SW480 (cell line): ENCODE measurements at regions not wholly inside any gene's neighbourhood (a gene's known extent, or its start where the extent isn't known, plus 50 kb on each side); places are given as distances from the start of the nearest gene placed in this dataset.
"Not testable (repeated sequence)": the region's sequence is repeated elsewhere in the genome, so short reads cannot be mapped to it uniquely, and the experiment has no call there.

Source experiments
- DNase-seq: peaks from one replicate; pipeline ENCODE4 v3.0.0-alpha.2; 2016; ENCODE audit warnings: low spot score

DNA sequence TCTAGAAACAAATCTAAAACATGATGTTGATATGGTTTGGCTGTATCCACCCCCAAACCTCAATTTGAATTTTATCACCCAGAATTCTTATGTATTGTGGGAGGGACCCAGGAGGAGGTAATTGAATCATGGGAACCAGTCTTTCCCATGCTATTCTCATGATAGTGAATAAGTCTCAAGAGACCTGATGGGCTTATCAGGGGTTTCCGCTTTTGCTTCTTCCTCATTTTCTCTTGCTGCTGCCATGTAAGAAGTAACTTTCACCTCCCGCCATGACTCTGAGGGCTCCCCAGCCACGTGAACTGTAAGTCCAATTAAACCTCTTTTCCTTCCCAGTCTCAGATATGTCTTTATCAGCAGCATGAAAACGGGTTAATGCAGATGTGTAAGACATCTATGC lies 232.7 kb upstream of the ONECUT1 start:
- no peak for DNase-seq

DNA sequence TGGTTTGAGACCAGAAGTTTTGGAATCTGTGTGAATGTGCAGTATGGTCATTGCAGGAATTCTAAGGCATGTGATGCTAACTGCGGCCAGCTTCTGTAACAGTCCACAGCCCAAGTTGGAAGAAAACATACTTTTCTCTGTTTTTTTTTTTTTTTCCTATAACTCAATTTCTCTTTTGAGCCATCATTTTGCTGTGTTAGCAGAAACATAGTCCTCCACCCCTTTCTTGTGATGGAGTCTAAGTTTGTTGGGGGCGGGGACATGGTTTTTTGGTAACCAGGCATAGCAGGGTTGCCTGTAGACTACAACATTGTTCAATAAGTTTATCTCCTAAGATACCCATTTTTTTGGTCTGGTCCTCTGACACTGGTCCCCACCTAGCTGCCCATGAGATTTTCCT lies 223.2 kb upstream of the ONECUT1 start:
- DNase-seq: no peak

DNA sequence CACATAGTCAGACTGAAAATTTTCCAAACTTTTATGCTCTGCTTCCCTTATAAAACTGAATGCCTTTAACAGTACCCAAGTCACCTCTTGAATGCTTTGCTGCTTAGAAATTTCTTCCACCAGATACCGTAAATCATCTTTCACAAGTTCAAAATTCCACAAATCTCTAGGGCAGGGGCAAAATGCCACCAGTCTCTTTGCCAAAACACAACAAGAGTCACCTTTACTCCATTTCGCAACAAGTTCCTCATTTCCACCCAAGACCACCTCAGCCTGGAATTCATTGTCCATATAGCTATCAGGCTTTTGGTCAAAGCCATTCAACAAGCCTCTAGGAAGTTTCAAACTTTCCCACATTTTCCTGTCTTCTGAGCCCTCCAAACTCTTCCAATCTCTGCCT lies 221.6 kb upstream of the ONECUT1 start:
- not testable (repeated sequence) for DNase-seq

DNA sequence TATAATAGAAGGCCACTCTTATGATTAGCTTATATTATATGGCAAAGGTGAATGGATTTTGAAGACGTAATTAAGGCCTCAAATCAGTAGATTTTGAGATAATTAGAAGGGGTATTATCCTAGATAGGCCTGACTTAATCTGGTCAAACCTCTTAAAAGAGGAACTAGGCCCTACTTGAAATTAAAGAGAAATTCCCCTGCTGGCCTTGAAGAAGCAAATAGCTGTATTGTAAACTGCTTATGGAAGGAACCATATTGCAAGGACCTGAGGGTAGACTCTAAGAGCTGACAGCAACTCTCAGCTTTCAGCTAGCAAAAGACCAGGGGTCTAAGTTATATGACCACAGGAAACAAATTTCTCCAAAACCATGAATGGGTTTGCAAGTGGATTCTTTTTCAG lies 219.0 kb upstream of the ONECUT1 start:
- DNase-seq: no peak

DNA sequence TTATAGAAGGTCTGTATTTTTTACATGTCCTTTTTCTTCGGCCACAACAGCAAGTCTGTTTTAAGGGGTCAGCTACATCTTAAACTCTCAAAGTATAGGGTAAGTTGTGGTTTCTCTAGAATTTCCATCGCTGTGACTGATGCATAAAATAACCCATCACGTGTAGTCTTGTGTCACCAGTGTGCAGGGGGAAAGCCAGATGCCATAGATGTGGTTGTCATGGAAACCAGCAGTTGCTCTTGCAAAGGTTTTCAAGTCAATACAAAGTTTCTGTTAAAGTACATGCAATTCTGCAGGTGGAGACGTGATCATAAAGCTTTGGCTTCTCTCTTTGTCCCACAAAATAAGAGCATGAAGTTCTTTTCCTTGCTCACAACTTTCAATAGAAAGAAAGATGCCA lies 210.3 kb upstream of the ONECUT1 start:
- no peak for DNase-seq

DNA sequence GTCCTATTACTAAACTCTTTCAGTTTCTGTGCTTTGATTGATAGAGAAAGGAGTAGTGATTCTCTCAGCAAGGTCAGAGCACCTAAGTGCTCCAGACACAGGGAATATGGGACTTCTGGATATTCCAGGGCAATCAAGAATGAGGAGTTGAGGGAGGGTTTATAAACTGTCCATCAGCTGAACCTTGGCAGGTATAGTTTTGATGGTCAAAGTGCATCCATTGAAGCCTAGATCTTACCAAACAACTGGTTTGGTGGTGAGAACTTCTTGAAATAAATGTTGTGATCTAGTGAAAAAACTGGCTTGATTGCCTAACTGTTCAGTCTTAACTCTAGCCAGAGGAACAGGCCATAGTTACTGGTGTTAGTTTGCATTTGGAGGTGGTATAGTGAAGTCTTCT lies 207.0 kb upstream of the ONECUT1 start:
- no peak for DNase-seq

DNA sequence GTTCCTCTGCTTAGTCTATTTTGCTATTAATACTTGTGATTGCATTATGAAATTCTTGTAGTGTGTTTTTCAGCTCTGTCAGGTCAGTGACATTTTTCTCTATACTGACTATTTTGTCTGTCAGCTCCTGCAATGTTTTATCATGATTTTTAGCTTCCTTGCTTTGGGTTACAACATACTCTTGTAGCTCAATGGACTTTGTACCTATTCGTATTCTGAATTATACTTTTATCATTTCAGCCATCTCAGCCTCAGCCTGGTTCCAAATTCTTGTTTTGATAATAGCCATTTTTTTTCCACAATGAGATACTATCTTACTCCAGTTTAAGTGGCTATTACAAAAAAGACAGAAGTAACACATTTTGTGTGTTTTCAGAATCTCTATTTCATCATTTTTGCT lies 204.2 kb upstream of the ONECUT1 start:
- DNase-seq: no peak

DNA sequence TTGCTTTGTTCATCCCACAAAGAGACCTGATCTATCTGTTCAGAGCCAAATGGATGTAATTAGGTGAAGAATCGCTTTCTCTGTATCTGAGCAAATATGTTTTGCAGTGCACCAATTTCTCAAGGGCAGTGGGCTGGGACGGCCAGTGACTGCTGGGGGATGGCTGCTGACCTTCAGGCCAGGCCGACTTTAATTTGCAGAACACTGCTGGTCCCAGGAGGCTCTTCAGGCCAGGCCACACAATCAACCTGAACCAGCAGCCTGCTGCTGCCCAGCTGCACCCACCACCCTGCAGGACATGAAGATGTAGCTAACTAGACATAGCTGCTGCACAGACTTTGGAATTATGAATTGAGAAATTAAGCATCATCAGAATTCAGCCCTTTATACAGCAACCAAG lies 194.4 kb upstream of the ONECUT1 start:
- no peak for DNase-seq

DNA sequence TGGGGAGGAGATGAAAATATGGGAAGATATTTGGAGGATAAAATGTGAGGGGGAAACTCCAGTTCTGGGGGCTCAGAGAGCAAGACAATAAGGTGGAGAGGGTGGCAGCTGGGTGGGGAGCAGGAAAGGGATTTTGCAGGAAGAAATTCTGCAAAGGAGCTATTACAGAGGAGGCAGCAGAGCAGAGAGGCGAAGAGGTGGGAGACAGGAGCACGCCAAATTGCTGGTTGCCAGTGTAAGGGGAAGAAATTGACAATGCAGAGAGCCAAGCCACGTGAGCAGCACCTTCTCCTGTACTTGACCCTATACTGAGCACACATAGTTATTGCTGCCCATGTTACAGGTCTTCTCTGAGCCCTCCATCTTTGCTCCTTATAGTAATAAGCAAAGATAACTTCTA lies 190.3 kb upstream of the ONECUT1 start:
- no peak for DNase-seq

DNA sequence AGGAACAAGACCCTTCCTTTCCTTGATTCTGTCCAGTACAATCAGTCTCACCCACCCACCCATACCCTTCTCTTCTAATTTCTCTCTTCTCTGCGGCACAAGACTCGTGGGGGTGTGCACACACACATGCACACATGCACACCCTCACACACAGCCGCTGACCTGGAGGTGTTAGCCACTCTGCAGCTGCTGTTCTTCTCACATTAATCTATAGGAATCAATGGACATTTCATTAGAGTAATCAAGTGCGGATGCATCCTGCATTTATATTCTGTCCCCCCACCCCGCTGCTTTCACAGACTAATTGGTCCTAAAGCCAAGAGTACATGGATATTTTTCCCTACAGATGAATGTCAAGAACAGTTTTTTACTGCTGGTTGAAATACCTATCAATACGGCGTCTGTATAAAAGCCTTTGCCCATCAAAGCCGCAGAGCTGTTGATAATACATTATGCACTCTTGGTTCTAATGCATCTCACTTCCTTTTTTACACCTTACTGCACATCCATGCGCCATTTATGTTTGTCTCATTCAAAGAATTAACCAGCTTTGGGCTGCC lies 186.5 kb upstream of the ONECUT1 start:
- no peak for DNase-seq

DNA sequence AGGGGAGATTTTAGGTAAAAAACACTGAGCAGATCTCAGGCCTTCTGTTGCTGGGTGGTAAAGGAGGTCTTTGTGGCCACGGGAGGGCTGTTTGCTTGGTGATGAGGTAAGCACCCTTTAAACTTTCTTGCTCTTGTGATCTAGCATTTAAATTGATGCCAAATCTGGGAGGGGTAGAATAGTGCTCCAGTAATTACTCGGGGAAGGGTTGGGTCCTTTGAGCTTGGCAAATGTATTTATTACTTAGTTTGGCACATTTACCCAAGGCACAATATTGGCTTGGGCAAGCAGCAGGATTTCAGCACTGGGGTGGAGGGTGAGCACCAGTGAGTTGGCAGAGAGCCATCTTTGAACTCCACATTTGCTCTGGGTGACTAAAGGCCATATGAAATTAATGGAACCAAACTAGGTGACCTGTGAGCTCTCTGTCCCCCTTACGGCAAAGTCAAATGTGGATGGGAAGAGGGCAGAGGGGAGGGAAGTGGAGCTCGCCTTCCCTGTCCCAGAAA lies 185.9 kb upstream of the ONECUT1 start:
- no peak for DNase-seq

DNA sequence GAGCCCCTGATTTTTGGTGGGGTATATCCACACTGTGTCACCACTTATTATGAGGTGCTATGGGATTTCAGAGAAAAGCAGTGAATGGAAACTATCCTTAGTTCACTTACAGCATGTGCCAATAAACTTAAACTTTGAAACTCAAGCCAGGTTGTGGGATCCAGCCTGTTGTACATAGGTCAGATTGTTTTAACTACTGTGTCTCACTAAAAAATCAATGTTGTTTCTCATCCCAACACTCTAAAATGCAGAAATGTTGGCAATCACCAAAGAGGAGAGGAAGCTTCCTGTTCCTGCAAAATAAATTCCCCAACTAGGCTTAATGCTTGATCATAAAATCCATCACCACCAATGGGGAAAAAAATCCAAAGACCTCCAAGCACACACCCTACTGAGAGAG lies 173.7 kb upstream of the ONECUT1 start:
- no peak for DNase-seq

DNA sequence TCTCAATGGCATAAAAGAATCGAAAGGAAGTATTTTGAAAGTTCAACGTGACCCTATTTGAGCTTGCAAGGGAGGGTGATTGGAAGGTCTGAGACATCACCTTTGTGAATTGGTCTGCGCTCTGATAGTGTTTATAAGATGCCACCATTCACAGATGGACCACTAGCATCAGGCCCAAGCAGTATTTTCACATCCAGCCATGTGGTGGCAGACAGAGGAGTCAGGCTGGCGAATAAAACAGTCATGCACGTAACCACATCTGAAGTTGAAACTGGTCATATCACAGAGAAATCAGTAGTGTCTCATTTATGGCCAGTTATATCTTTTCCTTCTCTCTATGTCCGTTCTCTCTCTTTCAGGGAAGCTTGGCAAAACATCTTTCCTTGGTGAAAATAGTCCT lies 170.1 kb upstream of the ONECUT1 start:
- peak; percentile 6 for DNase-seq

DNA sequence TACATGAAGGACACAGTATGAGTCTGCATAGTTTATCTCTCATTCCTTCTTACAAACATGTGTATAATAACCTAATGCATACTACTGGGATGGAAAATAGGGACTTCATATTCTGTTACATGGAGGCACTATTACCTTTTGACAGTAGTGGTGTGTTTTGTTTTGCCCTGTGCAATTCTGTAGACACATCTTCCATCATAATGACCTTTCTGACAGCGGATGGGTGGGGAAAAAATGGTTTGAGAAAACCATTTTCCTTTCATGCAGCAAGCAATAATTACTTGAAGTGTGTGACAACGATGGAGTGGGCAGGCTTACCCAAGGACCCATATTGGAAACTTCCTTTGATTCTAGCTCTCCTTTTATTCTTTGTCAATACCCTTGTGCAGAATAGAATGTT lies 153.6 kb upstream of the ONECUT1 start:
- no peak for DNase-seq

DNA sequence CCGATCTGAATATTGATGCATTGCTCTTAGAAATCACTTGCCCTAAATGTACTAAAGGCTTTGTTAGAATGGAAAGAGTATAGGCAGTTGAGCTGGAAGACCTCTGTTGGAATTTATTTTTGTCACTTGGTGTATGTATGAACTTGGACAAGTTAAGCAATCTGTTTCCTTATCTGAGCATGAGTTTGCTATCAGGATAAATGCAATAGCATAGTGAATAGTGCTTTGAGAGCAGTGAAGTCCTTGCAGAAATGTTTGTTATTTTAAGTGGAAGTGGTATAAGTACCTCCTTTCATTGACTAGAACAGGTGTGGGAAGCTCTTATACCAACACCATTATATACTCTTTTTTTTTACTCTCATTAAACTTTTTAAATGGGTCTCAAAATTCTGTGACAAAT lies 146.4 kb upstream of the ONECUT1 start:
- DNase-seq: no peak

DNA sequence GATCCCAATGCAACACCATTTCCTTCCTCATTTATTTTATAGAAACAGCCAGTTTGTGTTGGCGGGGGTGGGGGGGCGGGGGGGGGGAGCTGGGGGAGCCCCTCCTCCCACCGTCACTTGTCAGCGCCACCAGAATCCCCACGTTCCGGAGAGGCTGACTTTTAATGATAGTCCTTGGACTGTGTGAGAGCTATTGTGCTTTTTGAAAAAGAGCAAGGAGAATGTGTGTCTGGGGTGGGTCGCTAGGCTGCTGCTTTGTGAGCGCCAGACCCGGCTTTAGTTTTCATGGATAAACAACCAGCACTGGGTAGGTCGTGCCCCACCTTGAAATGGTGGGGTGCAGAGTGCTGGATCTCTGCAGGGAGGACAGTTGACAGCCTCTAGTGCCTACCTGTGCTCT lies 135.0 kb upstream of the ONECUT1 start:
- DNase-seq: no peak

DNA sequence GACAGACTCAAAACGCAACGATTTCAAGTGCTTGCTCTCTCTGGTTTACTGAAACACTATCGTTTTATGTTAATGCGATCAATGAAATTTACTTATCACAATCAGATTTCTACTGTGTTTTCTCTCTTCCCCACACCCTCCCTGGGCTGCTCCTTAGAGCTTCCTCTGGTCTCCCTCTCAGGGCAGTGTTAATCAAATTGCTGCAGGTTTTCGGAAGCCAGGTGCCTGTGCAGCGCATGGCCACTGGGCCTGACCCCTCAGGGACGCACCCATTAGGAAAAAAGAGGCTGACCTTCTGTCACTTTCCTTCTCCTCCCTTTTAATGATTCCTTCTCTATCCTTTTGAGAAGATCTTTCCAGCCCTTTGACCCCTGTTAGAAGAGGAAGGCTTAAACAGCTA lies 134.5 kb upstream of the ONECUT1 start:
- no peak for DNase-seq

DNA sequence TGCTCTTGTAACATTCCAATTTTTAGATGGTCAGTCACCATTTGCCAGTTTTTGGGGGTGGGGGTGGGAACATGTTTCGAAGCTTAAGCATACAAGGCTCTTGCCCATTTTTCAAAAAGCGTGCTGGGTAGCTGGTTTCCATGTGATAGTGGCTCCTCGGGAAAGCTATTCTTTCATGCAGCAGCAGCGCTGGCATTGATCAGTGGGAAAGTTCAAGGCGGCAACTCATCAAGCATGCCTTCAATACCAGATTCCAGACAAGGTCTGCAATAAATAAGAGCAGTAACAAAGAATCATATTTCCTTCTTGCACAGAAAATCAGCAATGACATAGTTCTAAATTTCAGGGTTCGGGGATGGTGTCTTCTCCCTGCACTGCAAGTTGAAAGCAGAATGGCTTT lies 133.5 kb upstream of the ONECUT1 start:
- no peak for DNase-seq

DNA sequence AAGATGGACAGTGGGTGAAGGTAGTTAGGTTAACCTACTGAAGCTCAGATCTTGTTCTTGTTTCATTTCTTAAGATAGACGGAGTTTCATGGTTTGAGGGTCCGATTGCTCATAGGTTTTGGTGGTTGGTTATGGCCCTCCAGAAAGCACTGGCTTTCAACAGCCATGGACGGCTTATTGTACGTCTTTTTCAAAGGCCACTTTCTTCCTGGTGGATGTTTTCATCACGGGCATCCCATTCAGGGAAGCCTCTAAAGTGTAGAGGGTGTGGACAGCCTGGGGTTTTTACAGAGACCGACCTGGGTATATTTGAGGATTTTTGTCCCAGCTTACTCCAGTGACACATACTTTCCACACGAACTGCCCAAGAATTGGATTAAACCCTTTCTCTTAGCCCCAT lies 132.7 kb upstream of the ONECUT1 start:
- no peak for DNase-seq

DNA sequence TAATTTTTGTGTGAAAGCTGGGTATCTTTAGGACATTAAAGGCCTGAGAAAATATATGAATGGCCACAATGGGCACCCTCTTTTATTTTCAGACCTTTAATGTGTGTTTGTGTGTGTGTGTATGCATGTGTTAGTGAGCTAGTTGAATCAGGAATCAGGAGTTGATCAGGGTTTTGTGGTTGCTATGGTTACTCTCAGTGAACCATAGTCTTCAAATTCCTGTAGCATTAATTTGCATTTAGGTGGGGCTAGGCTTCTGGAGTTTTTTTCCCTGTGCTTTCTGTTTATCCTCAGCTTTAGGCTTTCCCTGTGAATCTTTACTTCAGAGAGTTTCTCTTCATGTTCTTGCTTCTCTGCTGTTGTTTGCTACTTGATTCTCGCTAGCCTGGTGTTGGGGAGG lies 122.0 kb upstream of the ONECUT1 start:
- no peak for DNase-seq

DNA sequence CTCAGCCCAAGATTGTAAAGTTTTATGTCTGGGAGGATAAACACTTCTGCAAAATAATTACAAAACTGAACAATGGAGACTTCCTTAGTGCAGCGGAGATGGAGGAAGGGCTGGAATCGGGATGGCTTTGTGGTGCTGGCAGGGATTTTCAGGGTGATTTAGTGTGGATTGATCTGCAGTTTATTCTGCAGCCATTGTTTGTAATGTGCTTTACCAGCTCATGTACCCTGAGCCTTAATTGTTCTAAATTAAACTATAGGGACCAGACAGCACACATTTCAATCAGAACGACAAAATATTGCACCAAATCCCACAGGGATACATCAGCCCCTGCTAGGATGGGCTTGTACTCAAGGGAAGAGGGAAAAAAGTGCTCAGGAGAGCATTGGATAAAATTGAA lies 103.2 kb upstream of the ONECUT1 start:
- DNase-seq: no peak

DNA sequence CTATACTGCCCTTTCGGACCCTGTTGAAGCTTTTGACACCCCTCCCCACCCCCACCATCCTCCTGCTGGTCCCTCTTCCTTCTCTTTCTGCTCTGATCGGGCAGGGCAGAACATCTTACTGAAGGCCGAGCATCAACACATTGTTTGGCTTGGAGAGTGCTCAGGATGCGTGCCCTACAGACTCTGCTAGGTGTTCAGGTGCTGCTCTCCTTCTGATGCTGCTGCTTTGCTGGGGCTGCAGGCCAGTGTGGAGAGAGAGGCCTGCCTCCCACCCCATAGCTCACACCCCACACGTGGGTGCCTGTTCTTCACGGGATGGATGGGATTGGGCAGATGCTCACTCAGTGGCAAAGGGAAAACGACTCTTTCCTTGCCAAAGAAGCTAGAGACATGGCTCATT lies 89.8 kb upstream of the ONECUT1 start:
- DNase-seq: no peak

DNA sequence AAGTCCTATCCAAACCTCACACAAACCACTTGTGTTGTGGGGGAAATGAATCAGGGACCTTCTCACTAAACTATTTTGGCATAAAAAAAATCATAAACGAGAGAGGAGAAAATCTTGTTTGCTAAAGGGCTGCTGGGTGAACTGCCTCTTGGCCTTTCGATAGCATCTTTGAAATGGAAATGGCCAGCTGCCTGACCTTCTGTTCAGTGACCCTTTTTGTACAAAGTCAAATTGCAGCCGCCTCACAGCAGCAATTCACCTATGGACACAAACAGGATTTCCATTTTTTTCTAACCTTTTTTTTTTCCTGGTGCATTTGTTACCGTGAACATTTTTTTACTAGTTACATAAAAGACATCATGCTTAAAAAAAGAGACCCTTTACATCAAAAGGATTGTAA lies 89.0 kb upstream of the ONECUT1 start:
- DNase-seq: no peak

DNA sequence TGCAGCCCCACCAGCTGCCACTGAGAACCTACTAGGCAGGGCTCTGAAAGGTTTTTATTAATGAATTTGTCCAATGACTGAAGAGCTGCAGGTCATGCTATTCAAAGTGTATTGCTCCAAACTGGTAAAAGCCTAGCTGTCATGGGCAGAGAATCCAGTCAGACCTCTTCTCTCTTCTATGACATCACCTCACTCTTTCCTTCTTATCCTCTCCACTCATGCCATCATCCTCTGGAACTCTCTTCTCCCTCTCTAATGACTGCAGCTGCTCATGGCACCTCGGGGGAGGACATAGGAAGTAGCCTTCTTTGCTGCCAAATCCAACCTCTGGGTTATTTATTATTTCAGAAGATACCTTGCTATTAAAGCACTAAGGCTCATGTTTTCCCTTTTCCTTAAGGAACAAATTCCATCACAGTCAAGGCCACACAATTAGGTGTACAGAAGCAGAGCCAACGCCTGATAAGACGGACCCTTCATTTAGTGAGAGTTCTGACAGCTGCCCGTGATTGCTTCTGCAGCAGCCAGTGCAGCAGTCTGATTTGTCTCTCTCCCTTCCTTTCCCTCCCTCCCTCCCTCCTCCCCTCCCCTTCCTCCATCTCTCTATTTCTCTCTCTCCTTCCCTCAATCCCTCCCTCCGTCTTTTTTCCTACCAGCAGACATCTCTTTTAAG lies 87.0 kb upstream of the ONECUT1 start:
- DNase-seq: no peak
